GM18498 (cell line): ENCODE measurements at regions not wholly inside any gene's neighbourhood (a gene's known extent, or its start where the extent isn't known, plus 50 kb on each side); places are given as distances from the start of the nearest gene placed in this dataset.

ENCODE experiments used
- ATAC-seq: cut with Tn5 transposase; IDR thresholded peaks from one replicate; pipeline ENCODE4 v1.9.1; 2021; ENCODE audit warnings: mild to moderate bottlenecking, moderate library complexity; ENCODE audit not compliant: unreplicated experiment

DNA sequence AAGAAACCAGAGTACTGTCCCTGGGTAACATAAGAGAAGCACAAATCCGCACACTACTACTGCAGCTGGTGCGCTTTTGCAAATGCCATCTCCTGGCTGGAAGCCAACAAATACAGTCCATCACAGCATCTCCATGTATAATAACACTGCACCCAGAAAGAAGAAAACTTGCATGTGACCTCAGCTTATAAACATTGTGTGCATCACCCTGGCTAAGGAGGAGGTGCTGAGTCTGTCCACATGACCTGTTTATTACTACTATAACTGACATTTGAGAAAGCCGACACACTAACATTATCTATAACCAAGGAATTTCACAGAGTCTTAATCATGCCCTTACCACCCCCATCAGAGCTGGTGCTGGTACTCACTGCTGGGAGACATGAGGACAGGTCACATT, 516.8 kb downstream of the CFAP47 start:
- ATAC-seq, result no peak

DNA sequence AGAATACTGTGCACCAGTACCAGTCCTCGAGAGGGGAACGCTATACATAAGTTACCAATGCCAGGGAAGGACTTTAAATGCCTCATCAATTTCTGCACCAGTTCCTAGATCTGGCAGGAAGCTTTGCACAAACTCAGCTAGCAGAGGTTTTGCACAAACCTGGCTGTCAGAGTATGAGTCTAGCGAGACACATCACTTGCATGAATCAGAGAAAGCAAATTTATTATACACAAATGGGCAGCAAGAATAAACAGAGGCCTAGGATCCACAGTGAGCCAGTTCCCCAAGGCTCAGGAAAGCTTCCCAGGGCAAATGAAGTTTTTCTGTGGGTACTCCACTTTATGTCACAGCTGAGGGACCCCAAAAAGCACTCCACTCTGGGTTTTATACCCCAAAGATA, 523.5 kb downstream of the CFAP47 start:
- ATAC-seq, result no peak

DNA sequence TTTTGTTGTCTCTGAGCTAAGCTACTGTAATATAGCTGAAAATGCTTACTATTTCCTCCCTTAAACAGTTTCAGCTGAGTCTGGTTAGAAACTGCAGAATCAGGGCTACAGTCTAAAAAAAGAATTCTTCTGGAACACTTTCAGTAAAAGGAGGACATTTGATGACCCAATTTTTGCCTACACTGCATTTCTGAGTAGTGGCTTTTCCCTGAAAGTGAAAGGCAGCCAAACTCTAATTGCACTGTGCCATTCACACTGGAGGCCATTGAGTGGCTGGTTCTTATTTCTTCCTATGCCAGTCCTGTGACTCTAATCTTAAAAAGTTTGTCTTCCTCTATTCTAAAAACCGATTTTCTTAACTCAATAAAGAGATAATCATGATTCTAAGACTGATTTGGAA, 526.0 kb downstream of the CFAP47 start:
- ATAC-seq, result no peak

DNA sequence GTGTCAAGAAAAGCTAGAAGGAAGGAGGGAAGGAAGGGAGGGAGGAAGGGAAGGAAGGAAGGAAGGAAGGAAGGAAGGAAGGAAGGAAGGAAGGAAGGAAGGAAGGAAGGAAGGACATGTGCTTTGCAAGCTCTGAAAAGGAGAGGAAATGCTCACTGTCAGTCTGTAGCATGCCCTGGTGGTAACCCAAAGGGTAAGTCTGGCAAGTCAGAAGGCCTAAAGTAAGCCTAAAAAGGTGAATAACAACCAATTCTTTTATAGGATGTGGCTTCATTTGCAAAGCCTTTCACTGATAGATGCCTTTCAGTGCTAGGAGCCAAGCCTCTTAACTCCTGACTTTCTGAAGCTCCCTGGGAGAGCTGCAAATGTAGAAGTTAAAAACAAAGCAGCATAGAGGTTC, 542.6 kb downstream of the CFAP47 start:
- ATAC-seq, result no peak

- ATAC-seq, result no peak
Observed at GRCh38 chrX:36480441-36480990, 527.6 kb upstream of the FAM47C start.

DNA sequence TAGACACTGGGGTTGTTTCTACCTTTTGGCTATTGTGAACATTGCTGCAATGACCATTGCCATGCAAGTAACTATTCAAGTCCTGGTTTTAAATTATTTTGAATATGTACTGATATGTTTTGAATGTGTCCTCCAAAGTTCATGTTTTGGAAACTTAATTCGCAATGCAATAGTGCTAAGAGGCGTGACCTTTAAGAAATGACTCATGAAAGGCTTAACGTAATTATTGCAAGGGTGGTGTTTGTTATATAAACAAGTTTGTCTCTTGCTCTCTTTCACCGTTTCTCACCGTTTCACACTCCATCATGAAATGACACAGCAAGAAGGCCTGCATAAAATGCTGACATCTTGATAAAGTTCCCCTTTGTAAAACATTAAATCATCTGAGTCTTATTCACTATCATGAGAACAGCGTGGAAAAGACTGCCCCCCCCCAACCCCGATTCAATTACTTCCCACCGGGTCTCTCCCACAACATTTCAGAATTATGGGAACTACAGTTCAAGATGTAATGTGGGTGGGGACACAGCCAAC, 506.9 kb upstream of the FAM47C start:
- no peak for ATAC-seq

DNA sequence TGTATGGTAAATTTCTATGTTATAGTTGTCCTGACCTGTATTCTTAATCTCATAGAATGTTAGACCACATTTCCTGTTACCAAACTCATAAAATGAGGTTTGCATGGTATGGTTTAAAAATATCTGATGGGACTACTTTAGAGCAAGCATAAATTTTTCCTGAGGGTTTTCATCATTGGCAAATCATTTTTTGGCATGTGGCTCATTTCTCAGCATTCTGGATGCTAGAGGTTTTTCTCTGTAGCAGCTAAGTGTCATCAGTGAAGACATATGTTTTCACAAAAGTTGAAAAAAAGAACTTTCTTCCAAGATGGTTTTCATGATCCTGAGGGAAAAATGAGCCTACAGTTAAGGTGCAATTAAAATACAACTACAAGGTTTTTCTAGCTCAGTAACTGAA, 503.5 kb upstream of the FAM47C start:
- ATAC-seq, result no peak

- no peak for ATAC-seq
Observed at GRCh38 chrX:36508042-36508441, 500.1 kb upstream of the FAM47C start.

- ATAC-seq, result no peak
Observed at GRCh38 chrX:36510736-36511135, 497.4 kb upstream of the FAM47C start.

DNA sequence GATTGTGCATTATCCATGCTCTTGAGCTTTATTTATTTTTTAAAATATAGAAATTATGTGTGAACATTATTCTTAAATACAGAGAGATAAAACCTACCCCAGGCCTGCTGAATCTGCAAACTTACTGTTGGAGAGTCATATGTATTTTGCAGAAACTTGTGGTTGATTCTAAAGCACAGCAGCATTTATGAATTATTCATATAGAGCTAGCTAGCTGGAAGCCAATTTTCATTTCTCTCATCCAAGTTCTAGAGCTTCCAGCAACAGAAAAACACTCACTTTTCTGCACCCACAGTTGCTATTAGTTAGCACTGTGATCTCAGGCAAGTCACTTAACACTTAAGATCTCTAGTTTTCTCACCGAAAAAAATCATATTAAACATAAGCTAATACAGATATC, 479.5 kb upstream of the FAM47C start:
- ATAC-seq, result no peak

GRCh38 chrX:36534900-36535299, 473.3 kb upstream of the FAM47C start:
- no peak for ATAC-seq

GRCh38 chrX:36543499-36543898, 464.7 kb upstream of the FAM47C start:
- no peak for ATAC-seq

DNA sequence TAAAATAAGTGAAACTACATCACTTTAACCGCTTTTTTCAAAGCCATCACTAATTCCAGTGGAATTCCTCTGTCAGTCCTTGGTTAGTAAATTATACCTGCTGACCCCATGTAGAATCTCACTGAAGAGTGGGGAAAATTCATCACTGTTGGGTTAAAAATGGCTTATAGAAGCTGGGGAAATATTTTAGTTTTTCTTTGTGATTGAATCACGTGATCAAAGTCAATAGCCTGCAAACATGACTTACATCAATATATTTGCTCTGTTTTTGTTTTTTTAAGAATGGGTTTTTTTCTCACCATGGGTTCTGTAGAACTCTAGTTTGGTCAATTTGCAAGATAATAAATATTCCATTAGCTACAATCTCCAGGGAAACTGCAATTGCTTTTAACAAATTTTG, 445.2 kb upstream of the FAM47C start:
- no peak for ATAC-seq

DNA sequence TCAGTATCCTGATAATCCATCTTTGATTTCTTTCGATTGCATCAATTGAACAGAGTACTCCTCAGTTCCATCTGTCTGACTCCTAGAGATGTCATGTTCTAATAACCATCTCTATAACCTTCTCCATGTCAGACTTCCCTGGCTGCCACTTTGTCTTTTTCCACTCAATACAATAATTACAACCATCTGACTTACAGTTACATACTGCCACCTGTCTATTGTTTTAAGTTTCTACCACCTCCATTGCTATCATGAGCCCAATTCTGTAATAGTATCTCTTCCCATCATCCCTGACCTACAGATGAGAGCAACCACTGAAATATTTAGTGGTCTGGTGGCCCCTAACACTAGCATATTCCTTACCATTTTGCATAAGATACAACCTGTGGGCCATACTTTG, 439.2 kb upstream of the FAM47C start:
- ATAC-seq, result no peak

DNA sequence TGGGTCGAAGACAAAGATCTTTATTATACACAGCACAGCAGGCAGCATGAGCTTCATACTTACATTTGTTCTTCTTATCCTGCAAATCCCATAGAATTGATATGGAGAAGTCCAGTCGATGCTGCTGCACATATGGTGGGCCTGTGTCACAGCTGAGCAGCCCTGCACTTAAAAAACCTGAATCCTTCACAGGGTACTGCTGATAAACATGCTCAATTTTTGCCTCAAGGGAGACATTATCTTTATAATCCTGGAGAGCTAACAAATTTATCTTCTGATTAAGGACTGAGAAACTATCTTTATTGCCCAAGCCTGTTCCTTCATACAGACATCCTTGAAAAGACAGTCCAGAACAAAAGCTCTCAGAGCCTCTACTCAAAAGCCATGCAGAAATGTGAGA, 434.4 kb upstream of the FAM47C start:
- ATAC-seq, result no peak

- ATAC-seq, result no peak
Observed at GRCh38 chrX:36575670-36576069, 432.5 kb upstream of the FAM47C start.

DNA sequence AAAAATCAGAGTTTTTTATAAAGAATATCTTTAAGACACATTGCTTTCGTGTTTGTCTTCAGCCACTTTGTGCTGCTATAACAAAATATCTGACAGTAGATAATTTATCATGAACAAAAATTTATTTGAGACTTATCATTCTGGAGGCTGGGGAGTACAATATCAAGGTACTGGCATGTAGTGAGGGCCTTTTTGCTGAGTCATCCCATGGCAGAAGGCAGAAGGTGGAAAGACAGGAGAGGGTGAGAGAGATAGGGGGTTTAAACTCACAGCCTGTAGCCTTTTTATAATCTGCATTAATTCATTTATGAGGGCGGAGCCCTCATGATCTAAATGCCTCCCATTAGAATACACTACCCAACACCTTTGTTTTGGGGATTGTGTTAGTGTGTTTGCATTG, 431.2 kb upstream of the FAM47C start:
- no peak for ATAC-seq

- no peak for ATAC-seq
Observed at GRCh38 chrX:36581030-36581429, 427.1 kb upstream of the FAM47C start.

- no peak for ATAC-seq
Observed at GRCh38 chrX:36583674-36584073, 424.5 kb upstream of the FAM47C start.

- no peak for ATAC-seq
Observed at GRCh38 chrX:36609616-36610585, 398.3 kb upstream of the FAM47C start.

- ATAC-seq, result no peak
Observed at GRCh38 chrX:36626898-36627297, 381.3 kb upstream of the FAM47C start.

DNA sequence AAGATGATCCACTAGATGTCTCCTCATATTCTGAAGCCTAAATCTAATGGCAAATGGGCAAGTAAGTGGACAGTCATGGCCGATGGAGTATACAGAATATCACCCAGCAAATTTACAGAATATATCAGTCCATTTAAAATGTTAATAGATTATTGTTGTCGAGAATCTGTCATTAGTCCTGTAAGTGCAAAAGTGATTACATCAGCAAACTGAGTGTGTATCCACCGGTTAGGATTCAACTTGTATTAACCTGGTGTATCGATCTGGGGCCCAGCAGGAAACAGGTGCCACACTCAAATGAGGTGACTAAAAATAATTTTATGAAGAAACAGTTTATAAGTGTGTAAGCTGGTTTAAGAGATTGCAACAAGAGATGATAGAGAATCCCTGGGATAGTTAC, 367.9 kb upstream of the FAM47C start:
- no peak for ATAC-seq
